ENCODE measurements at regions not wholly inside any gene's neighbourhood (a gene's known extent, or its start where the extent isn't known, plus 50 kb on each side); places are given as distances from the start of the nearest gene placed in this dataset.

GRCh38 chr15:70259640-70260508, 162.2 kb upstream of the TLE3 start:
- POLR2A ChIA-PET = no interaction called here
- CTCF ChIA-PET = interaction anchor here (1.1 to 1.2 kb wide), 2 partner anchors 41 to 48 kb away, joined by 4 read pairs; no protein-coding TSS in a partner anchor

- ChIA-PET POLR2A (interaction anchor here (0.6 to 1.0 kb wide), 3 partner anchors 41 to 816 kb away, joined by 3 to 5 read pairs (median 3); no protein-coding TSS in a partner anchor), CTCF (interaction anchor here (0.5 to 1.1 kb wide), 2 partner anchors 49 to 157 kb away, joined by 4 read pairs; no protein-coding TSS in a partner anchor)
Measured at GRCh38 chr15:70259028-70259424, 161.3 kb upstream of the TLE3 start.

GRCh38 chr15:70258369-70259027, 160.8 kb upstream of the TLE3 start:
- CTCF ChIA-PET = interaction anchor here (0.5 to 1.2 kb wide), 2 partner anchors 157 to 222 kb away, joined by 3 to 4 read pairs; no protein-coding TSS in a partner anchor
- POLR2A ChIA-PET = interaction anchor here (0.6 to 1.0 kb wide), 3 partner anchors 41 to 816 kb away, joined by 3 to 5 read pairs (median 3); no protein-coding TSS in a partner anchor

- POLR2A ChIA-PET = no interaction called here
- CTCF ChIA-PET = interaction anchor here (1.2 kb wide), 1 partner anchor 223 kb away, joined by 3 read pairs; no protein-coding TSS in a partner anchor
Measured at GRCh38 chr15:70257573-70258248, 160.0 kb upstream of the TLE3 start.

GRCh38 chr15:70257047-70257446, 159.3 kb upstream of the TLE3 start:
- CTCF ChIA-PET = no interaction called here
- POLR2A ChIA-PET = no interaction called here

GRCh38 chr15:70254311-70254869, 156.7 kb upstream of the TLE3 start:
- ChIA-PET POLR2A (no interaction called here), CTCF (interaction anchor here (0.7 kb wide), 1 partner anchor 209 kb away, joined by 3 read pairs; no protein-coding TSS in a partner anchor)

GRCh38 chr15:70253461-70254156, 155.9 kb upstream of the TLE3 start:
- CTCF ChIA-PET = no interaction called here
- POLR2A ChIA-PET = no interaction called here

GRCh38 chr15:70252951-70253320, 155.2 kb upstream of the TLE3 start:
- POLR2A ChIA-PET = no interaction called here
- CTCF ChIA-PET = no interaction called here

- POLR2A ChIA-PET = no interaction called here
- CTCF ChIA-PET = no interaction called here
Measured at GRCh38 chr15:70252056-70252950, 154.6 kb upstream of the TLE3 start.

- CTCF ChIA-PET = no interaction called here
- POLR2A ChIA-PET = no interaction called here
Measured at GRCh38 chr15:70251246-70251990, 153.7 kb upstream of the TLE3 start.

- CTCF ChIA-PET = interaction anchor here (1.2 kb wide), 1 partner anchor 9 kb away, joined by 3 read pairs; no protein-coding TSS in a partner anchor
- POLR2A ChIA-PET = no interaction called here
Measured at GRCh38 chr15:70250208-70251201, 152.8 kb upstream of the TLE3 start.

GRCh38 chr15:70249616-70250015, 151.9 kb upstream of the TLE3 start:
- POLR2A ChIA-PET = no interaction called here
- CTCF ChIA-PET = interaction anchor here (1.2 kb wide), 1 partner anchor 8 kb away, joined by 3 read pairs; no protein-coding TSS in a partner anchor

GRCh38 chr15:70248116-70249025, 150.7 kb upstream of the TLE3 start:
- CTCF ChIA-PET = no interaction called here

GRCh38 chr15:70247281-70247680, 149.6 kb upstream of the TLE3 start:
- POLR2A ChIA-PET = no interaction called here
- CTCF ChIA-PET = no interaction called here

More at GRCh38 chr15:70248116-70249025, 150.7 kb upstream of the TLE3 start:
- POLR2A ChIA-PET = no interaction called here

GRCh38 chr15:70246623-70247220, 149.0 kb upstream of the TLE3 start:
- POLR2A ChIA-PET = no interaction called here
- CTCF ChIA-PET = no interaction called here

All from activated CD8-positive, alpha-beta memory T cell treated with anti-CD3 and anti-CD28 coated beads for 36 hours (primary cell).